ENCODE measurements at regions not wholly inside any gene's neighbourhood (a gene's known extent, or its start where the extent isn't known, plus 50 kb on each side); places are given as distances from the start of the nearest gene placed in this dataset.

DNA sequence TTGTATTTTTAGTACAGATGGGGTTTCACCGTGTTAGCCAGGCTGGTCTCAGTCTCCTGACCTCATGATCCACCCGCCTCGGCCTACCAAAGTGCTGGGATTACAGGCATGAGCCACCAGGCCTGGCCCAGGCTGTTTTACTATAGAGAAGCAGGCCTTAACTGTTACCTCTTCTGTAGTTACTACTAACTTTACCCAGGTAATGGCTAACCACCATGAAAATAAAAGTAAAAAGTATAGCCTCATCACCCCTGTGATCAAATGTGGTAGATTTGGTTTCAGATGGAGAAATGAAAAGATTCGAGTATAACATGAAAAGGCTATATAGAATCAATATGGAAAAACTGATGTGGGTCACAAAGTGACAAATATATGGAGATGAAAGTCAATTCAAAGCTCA lies 210.1 kb downstream of the CD47 start:
- Histone ChIP-seq H3K27me3 (no peaks in the 10 kb centered on the region), H3K9me3 (no peaks in the 10 kb centered on the region), H3K36me3 (no peaks in the 10 kb centered on the region), H3K27ac (no peak overlapping the region), H3K4me3 (no peak overlapping the region), H3K4me1 (no peaks in the 10 kb centered on the region)
- no peak for DNase-seq
- intact Hi-C loops (cut with DNase I) = no loop called here
- WGBS, 2 donors = 84 to 100% methylated on average over 4 of the region's 4 CpGs
- TF ChIP-seq, protein P1, sequence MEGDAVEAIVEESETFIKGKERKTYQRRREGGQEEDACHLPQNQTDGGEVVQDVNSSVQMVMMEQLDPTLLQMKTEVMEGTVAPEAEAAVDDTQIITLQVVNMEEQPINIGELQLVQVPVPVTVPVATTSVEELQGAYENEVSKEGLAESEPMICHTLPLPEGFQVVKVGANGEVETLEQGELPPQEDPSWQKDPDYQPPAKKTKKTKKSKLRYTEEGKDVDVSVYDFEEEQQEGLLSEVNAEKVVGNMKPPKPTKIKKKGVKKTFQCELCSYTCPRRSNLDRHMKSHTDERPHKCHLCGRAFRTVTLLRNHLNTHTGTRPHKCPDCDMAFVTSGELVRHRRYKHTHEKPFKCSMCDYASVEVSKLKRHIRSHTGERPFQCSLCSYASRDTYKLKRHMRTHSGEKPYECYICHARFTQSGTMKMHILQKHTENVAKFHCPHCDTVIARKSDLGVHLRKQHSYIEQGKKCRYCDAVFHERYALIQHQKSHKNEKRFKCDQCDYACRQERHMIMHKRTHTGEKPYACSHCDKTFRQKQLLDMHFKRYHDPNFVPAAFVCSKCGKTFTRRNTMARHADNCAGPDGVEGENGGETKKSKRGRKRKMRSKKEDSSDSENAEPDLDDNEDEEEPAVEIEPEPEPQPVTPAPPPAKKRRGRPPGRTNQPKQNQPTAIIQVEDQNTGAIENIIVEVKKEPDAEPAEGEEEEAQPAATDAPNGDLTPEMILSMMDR (IDR thresholded peaks at IDR 0.05) = no peak
- no peak for TF ChIP-seq POLR2A (IDR thresholded peaks at IDR 0.05)

DNA sequence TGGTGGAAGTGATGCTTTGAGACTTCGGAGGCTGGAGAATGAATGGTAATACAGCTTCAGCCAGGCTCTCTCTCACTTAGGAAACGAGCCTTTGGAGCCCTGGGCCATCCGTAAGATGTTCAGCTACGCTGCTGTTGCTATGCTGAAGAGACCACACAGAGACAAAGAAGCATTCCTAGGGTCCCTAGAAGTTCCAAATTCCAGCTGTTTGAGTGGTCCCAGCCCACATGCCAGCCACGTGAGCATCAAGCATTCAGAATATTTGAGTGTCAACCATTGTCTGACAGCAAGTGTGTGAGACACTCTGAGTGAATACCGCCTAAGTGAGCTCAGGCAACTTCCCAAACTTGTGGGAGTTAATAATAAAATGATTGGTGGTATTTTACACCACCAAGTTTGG lies 212.9 kb downstream of the CD47 start:
- Histone ChIP-seq H3K27me3 (no peaks in the 10 kb centered on the region), H3K9me3 (no peaks in the 10 kb centered on the region), H3K36me3 (no peaks in the 10 kb centered on the region), H3K4me1 (no peaks in the 10 kb centered on the region), H3K4me3 (no peak overlapping the region), H3K27ac (no peak overlapping the region)
- DNase-seq = no peak
- TF ChIP-seq, protein P1 (IDR thresholded peaks at IDR 0.05) = no peak
- no peak for TF ChIP-seq POLR2A (IDR thresholded peaks at IDR 0.05)
- 75 to 80% methylated on average over 2 to 4 of the region's 6 CpGs for WGBS, 2 donors
- intact Hi-C loops (cut with DNase I) = no loop called here

DNA sequence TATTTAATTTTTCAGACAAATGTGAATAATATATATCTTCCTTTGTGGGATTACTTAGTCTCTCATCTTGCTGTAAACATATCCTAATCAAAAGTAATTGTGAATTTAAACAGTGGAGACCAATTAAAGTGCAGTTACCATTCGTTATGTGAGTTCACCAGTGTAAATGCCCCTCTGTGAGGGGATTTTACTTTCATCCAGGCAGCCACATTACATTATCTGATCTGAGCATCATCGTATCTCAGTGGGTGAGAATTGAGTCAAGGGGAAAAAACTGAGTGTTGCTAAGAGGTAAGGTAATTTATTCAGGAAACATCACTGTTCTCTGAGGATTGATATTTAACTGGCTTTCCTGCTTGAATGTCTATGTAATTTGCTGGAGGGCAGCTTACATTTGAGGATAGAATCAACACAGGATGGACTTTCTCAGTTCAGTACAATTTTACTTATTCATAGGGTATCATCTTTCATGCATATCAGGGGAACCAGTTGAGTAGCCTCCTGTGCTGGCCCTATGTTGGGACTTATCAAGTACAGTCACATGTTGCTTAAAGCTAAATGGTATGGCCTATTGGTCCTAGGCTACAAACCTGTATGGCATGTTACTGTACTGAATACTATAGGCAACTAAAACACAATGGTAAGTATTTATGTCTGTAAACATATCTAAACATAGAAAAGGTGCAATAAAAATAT lies 219.7 kb downstream of the CD47 start:
- no peak overlapping the region for H3K27ac ChIP-seq
- no peaks in the 10 kb centered on the region for H3K4me1 ChIP-seq
- no peak overlapping the region for H3K4me3 ChIP-seq
- WGBS, 2 donors = 68 to 70% methylated on average over 2 of the region's 2 CpGs
- DNase-seq = no peak
- intact Hi-C loops (cut with DNase I) = no loop called here
- H3K27me3 ChIP-seq = no peaks in the 10 kb centered on the region
- TF ChIP-seq, protein P1 (IDR thresholded peaks at IDR 0.05) = no peak
- no peak for TF ChIP-seq POLR2A (IDR thresholded peaks at IDR 0.05)
- no peaks in the 10 kb centered on the region for H3K9me3 ChIP-seq
- H3K36me3 ChIP-seq = no peaks in the 10 kb centered on the region

DNA sequence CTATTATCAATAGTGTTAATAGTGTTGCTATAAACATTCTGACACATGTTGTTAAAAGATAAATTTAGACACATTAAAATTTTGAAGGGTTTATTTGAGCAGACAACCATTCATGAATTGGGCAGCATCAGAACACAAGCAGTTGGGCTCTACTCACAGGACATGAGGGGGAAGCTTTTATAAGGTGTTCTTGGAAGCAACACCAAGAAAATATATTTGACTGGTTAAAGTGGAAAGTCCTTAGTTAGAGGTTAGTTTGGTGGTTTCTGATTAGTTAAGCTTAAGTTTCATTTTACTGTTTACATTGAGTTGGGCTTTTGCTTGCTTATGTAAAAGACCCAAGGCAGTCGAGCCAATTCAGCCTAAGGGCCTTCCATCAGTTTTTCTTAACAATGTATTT lies 220.7 kb downstream of the CD47 start:
- TF ChIP-seq POLR2A (IDR thresholded peaks at IDR 0.05) = no peak
- TF ChIP-seq, protein P1 (IDR thresholded peaks at IDR 0.05) = no peak
- intact Hi-C loops (cut with DNase I) = no loop called here
- no peaks in the 10 kb centered on the region for H3K4me1 ChIP-seq
- H3K27me3 ChIP-seq = no peaks in the 10 kb centered on the region
- 39 to 46% methylated on average over 1 of the region's 1 CpG for WGBS, 2 donors
- no peaks in the 10 kb centered on the region for H3K36me3 ChIP-seq
- H3K4me3 ChIP-seq = no peak overlapping the region
- DNase-seq = no peak
- no peaks in the 10 kb centered on the region for H3K9me3 ChIP-seq
- no peak overlapping the region for H3K27ac ChIP-seq

DNA sequence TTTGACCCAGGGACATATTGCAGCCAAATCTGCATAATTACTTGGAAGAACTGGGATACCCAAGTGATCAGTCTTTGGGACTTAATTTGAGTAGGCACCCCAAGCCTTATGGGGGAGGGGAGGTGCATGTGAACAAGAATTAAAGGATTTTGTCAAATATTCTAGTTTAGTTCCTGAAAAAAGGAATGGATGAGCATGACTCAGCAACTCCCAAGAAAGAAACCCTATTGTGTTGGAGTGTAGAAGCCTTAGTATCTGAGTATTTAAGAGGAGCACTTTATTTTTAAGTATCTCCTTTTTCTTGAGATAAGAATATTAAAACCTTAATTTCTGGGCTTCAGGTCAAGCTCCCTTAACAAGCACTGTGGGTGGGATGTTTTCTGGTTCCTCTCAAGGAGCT lies 222.4 kb downstream of the CD47 start:
- Histone ChIP-seq H3K27ac (no peak overlapping the region), H3K4me3 (no peak overlapping the region), H3K9me3 (no peaks in the 10 kb centered on the region), H3K27me3 (no peaks in the 10 kb centered on the region), H3K36me3 (no peaks in the 10 kb centered on the region), H3K4me1 (no peaks in the 10 kb centered on the region)
- no peak for TF ChIP-seq POLR2A (IDR thresholded peaks at IDR 0.05)
- TF ChIP-seq, protein P1 (IDR thresholded peaks at IDR 0.05) = no peak
- intact Hi-C loops (cut with DNase I) = no loop called here
- no peak for DNase-seq

Measured in esophagus squamous epithelium (tissue), 5 donors.